ENCODE measurements at regions not wholly inside any gene's neighbourhood (a gene's known extent, or its start where the extent isn't known, plus 50 kb on each side); places are given as distances from the start of the nearest gene placed in this dataset.

- TF ChIP-seq CTCF (IDR thresholded peaks at IDR 0.05 in 2 of 3, conservative IDR thresholded peaks at IDR 0.05 in 1 of 3; ENCODE audit: insufficient read depth in 2 of 3, low read depth in 1 of 3, low read length in 3 of 3) = no peak
- no peak for TF ChIP-seq CREB3 (tag; conservative IDR thresholded peaks at IDR 0.05; ENCODE audit: low read depth)
- no peak for TF ChIP-seq ZNF644 (tag; IDR thresholded peaks at IDR 0.05; ENCODE audit: low read depth)
- no peak for TF ChIP-seq CBX5 (IDR thresholded peaks at IDR 0.05; ENCODE audit: borderline replicate concordance, low read depth)
- TF ChIP-seq KLF16 (IDR thresholded peaks at IDR 0.05) = no peak
- TF ChIP-seq ZNF175 (CRISPR knock-in tag; IDR thresholded peaks at IDR 0.05; ENCODE audit: low read depth) = no peak
- no peak for TF ChIP-seq CHCHD3 (CRISPR knock-in tag; IDR thresholded peaks at IDR 0.05)
- TF ChIP-seq NEUROD1 (IDR thresholded peaks at IDR 0.05; ENCODE audit: borderline replicate concordance, low read depth, low read length, partially characterized antibody) = no peak
These were observed 314.7 kb upstream of the ARRDC4 start for GRCh38 chr15:97645758-97646157.

All from K562 (cell line).